Endothelial cell (in vitro differentiated cells): ENCODE measurements at regions not wholly inside any gene's neighbourhood (a gene's known extent, or its start where the extent isn't known, plus 50 kb on each side); places are given as distances from the start of the nearest gene placed in this dataset.

Experiments used
- DNase-seq: peaks from one replicate; pipeline ENCODE4 v3.0.0; 2021; ENCODE audit warnings: low spot score
- H3K27ac Mint-ChIP-seq: one replicate; pipeline ENCODE4 v1.8.0; 2021; ENCODE audit warnings: mixed read lengths, inconsistent platforms; ENCODE audit not compliant: unreplicated experiment
- H3K27me3 Mint-ChIP-seq: one replicate; pipeline ENCODE4 v1.8.0; 2021; ENCODE audit warnings: mild to moderate bottlenecking, moderate library complexity, mixed read lengths, inconsistent platforms; ENCODE audit not compliant: unreplicated experiment
- H3K36me3 Mint-ChIP-seq: one replicate; pipeline ENCODE4 v1.8.0; 2021; ENCODE audit warnings: mild to moderate bottlenecking, low read depth, mixed read lengths, inconsistent platforms; ENCODE audit not compliant: unreplicated experiment
- H3K4me1 Mint-ChIP-seq: one replicate; pipeline ENCODE4 v1.8.0; 2021; ENCODE audit warnings: mild to moderate bottlenecking, mixed read lengths, inconsistent platforms; ENCODE audit not compliant: unreplicated experiment
- H3K4me3 Mint-ChIP-seq: one replicate; pipeline ENCODE4 v1.8.0; 2021; ENCODE audit warnings: mild to moderate bottlenecking, mixed read lengths, inconsistent platforms; ENCODE audit not compliant: unreplicated experiment
- H3K9me3 Mint-ChIP-seq: one replicate; pipeline ENCODE4 v1.8.0; 2021; ENCODE audit warnings: mixed read lengths, inconsistent platforms; ENCODE audit not compliant: unreplicated experiment
- TF ChIP-seq, protein P1 (sequence below): fragments of 200-600 bp; sonication (generic); IDR thresholded peaks from one replicate; pipeline ENCODE4 v1.5.0; 2021; ENCODE audit warnings: antibody characterized with exemption; ENCODE audit not compliant: unreplicated experiment

DNA sequence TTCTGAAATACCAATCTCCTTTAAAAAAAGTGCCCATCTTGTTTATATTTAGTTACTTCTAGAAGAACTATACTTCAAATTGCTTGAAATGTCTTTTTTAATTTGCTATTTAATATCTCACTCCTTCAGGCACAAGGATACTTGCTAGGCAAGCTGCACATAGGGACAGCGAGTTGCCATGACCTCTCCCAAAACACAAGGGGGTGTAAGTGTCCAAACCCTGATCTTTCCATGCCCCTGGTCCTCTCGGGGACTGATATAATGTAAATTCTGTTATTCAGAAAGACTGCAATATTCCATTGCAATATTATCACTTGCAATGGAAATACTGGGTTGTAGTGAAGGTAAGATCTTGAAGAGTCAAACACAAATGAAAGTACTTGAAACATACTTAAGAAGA, 480.4 kb downstream of the CETN3 start:
- no peak for DNase-seq
- Mint-ChIP-seq H3K9me3 (no peaks in the 10 kb centered on the region), H3K4me3 (no peak overlapping the region), H3K4me1 (no peaks in the 10 kb centered on the region), H3K27me3 (no peaks in the 10 kb centered on the region), H3K27ac (no peak overlapping the region), H3K36me3 (no peaks in the 10 kb centered on the region)
- TF ChIP-seq, protein P1, sequence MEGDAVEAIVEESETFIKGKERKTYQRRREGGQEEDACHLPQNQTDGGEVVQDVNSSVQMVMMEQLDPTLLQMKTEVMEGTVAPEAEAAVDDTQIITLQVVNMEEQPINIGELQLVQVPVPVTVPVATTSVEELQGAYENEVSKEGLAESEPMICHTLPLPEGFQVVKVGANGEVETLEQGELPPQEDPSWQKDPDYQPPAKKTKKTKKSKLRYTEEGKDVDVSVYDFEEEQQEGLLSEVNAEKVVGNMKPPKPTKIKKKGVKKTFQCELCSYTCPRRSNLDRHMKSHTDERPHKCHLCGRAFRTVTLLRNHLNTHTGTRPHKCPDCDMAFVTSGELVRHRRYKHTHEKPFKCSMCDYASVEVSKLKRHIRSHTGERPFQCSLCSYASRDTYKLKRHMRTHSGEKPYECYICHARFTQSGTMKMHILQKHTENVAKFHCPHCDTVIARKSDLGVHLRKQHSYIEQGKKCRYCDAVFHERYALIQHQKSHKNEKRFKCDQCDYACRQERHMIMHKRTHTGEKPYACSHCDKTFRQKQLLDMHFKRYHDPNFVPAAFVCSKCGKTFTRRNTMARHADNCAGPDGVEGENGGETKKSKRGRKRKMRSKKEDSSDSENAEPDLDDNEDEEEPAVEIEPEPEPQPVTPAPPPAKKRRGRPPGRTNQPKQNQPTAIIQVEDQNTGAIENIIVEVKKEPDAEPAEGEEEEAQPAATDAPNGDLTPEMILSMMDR: no peak

DNA sequence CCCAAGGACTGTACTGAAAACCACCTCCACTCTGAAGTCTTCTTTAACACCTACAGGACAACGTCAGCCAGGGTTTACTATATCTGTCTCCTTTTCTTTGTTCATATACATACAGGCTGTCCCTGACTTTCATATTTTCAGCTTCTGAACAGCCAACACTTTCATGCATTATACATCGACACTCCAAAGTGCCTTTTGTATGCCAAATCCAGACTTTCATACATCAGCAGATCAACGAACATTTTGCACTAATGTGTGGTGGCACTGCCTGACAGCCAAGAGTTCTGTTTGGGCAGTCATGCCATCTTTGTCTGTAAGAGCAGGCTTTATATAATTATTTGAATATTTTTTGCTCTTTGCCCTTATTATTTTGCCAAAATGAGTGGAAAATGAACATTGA, 487.4 kb downstream of the CETN3 start:
- DNase-seq: no peak
- Mint-ChIP-seq H3K27ac (no peak overlapping the region), H3K9me3 (no peaks in the 10 kb centered on the region), H3K27me3 (no peaks in the 10 kb centered on the region), H3K36me3 (no peaks in the 10 kb centered on the region), H3K4me3 (no peak overlapping the region), H3K4me1 (no peaks in the 10 kb centered on the region)
- TF ChIP-seq, protein P1: no peak

DNA sequence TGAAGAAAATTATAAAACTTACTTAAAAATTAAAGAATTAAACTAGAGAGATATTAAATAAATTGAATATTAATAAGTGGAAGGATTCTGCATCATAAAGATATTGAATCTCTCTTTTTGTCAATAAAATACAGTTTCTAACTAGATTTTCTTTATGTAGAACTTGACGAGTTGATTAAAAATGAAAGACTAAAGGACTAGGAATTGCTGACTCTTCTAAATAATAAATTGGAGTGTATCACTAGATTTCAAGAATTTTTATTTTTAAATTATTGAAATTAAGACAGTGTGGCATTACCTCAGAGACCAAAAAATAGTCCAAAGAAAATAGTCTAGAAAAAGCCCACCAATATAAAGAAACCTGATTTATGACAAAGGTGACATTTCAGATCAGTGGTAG, 492.4 kb downstream of the CETN3 start:
- no peak for DNase-seq
- Mint-ChIP-seq H3K9me3 (no peaks in the 10 kb centered on the region), H3K27me3 (no peaks in the 10 kb centered on the region), H3K27ac (no peak overlapping the region), H3K4me3 (no peak overlapping the region), H3K4me1 (no peaks in the 10 kb centered on the region), H3K36me3 (no peaks in the 10 kb centered on the region)
- TF ChIP-seq, protein P1: no peak

DNA sequence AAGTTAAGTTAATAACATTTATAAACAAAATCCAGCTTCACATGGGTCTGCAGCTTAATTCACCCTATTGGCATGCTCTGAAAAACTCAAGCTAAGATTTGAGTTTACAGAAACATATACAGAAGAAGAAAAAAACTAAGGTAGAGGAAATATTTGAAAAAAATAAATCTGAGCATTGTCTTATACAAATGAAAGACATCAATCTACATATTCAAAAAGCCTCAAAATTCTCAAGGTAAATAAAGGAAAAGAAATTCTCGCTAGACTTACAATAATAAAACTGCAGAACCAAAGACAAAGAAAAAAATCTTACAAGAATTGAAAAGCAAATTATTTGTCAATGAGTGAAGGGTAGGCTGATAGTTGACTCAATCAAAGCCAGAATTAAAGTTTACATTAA, 493.4 kb downstream of the CETN3 start:
- Mint-ChIP-seq H3K4me3 (no peak overlapping the region), H3K27ac (no peak overlapping the region), H3K9me3 (no peaks in the 10 kb centered on the region), H3K27me3 (no peaks in the 10 kb centered on the region), H3K36me3 (no peaks in the 10 kb centered on the region), H3K4me1 (no peaks in the 10 kb centered on the region)
- no peak for DNase-seq
- TF ChIP-seq, protein P1: no peak

DNA sequence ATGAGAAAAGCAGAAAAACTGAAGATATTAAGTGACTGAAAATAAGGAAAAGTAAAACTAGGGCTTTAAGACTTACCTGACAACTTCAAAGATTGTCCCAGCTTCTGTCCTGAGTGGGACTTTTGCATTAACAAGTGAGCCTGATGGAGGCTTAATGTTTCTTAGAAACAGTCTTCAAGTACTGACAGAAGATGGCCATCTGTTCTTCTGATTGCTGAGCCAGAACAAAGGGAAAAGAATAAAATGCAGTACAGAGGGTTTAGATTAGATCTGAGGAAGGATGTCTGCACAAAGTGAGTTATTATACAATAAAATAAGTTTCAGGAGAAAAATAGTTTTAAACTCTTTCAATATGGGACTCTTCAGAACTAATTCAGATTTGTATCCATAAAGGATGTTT, 500.7 kb downstream of the CETN3 start:
- H3K9me3 Mint-ChIP-seq: no peaks in the 10 kb centered on the region
- no peak overlapping the region for H3K4me3 Mint-ChIP-seq
- no peaks in the 10 kb centered on the region for H3K36me3 Mint-ChIP-seq
- no peaks in the 10 kb centered on the region for H3K4me1 Mint-ChIP-seq
- TF ChIP-seq, protein P1: no peak
- no peak overlapping the region for H3K27ac Mint-ChIP-seq
- H3K27me3 Mint-ChIP-seq: no peaks in the 10 kb centered on the region
- no peak for DNase-seq
